Ovary (tissue), 3 donors: ENCODE measurements at regions not wholly inside any gene's neighbourhood (a gene's known extent, or its start where the extent isn't known, plus 50 kb on each side); places are given as distances from the start of the nearest gene placed in this dataset.

Source experiments
- POLR2A ChIP-seq: fragments of 450-650 bp; IDR thresholded peaks from one replicate; pipeline ENCODE4 v1.6.1; 2017; ENCODE audit warnings: antibody characterized with exemption, mild to moderate bottlenecking, moderate library complexity
- TF ChIP-seq, protein P1 (sequence below), 3 donors: fragments of 450-650 bp in 2 of 3; fragments of 200-600 bp in 1 of 3; IDR thresholded peaks; one replicate each; pipeline versions ENCODE4 v1.5.1 to v1.8.0; 2016 to 2022; ENCODE audit warnings: antibody characterized with exemption in 3 of 3, mild to moderate bottlenecking in 1 of 3
- donor health status: DM: no; HTN: no; CAD: no.

DNA sequence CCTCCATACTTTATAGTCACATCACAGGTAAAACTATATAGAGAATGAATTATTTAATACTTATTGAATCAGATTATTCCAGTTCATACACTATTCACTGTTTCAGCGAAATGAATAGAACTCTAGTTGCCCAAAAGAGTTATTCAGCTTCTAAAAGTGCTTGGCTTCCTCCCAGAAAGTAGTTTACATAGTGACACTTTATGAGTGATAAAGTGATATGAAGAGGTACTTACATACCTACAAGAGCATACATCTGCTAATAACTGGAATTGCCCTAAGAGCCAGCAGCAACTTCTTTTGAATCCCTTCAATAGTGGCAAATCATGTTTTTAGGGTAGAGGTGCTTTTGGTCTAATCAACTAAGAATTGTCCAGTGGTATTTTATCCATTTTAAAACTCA is 635.1 kb upstream of the AGTR1 start:
- TF ChIP-seq, protein P1, sequence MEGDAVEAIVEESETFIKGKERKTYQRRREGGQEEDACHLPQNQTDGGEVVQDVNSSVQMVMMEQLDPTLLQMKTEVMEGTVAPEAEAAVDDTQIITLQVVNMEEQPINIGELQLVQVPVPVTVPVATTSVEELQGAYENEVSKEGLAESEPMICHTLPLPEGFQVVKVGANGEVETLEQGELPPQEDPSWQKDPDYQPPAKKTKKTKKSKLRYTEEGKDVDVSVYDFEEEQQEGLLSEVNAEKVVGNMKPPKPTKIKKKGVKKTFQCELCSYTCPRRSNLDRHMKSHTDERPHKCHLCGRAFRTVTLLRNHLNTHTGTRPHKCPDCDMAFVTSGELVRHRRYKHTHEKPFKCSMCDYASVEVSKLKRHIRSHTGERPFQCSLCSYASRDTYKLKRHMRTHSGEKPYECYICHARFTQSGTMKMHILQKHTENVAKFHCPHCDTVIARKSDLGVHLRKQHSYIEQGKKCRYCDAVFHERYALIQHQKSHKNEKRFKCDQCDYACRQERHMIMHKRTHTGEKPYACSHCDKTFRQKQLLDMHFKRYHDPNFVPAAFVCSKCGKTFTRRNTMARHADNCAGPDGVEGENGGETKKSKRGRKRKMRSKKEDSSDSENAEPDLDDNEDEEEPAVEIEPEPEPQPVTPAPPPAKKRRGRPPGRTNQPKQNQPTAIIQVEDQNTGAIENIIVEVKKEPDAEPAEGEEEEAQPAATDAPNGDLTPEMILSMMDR (IDR thresholded peaks at IDR 0.05) = no peak
- TF ChIP-seq POLR2A = no peak
